ENCODE measurements at regions not wholly inside any gene's neighbourhood (a gene's known extent, or its start where the extent isn't known, plus 50 kb on each side); places are given as distances from the start of the nearest gene placed in this dataset.

DNA sequence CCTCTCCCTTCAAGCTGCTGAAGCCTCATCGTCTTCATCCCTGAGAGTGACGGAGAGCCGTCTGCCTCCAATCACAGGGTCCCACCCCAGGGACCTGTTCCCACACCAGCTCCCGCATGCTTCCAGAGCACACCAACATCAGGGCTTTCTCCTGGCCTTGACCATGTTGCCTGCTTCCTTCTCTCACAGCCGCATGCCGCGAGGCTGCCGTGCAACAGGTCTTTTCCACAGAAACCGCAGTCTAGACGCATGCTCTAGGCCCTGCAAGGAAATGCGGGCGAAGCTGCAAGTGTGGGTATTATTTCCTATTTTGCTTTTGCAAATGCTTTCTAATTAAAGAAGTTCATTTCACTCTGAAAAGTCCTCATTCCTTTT lies 277.8 kb downstream of the EIPR1 start:
- no peak for DNase-seq (ENCODE audit: low read depth)

DNA sequence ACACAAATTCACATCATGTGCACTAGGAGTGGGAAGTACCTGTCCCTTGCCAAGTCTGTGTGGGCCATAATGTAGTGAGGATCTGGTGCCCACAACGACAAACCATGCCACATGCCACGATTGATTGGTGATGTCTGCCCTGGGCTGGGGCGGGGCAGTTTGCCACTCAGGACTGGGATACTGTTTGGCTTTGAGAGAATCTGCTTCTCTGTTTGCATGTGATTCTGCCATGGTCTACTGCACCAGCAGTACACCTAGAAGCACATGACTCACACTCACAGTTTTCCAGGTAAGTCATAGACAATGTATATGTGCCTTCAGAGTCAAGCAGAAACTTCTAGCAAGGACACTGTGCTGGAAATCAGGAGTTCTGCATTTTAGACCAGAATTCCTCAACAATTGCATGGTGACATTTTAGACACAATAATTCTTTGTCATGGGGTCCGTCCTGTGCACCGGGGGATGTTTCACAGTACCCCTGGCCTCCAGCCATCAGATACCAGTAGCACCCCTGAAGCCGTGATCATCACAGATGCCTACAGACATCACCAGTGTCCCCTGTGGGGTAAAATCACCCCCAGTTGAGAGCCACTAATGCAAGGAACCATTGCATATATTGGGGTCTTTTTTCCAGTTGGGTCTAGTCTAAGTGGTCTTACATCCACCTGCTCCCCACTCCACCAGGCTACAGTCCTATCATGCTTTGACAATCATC lies 278.3 kb downstream of the EIPR1 start:
- DNase-seq (ENCODE audit: low read depth): no peak

DNA sequence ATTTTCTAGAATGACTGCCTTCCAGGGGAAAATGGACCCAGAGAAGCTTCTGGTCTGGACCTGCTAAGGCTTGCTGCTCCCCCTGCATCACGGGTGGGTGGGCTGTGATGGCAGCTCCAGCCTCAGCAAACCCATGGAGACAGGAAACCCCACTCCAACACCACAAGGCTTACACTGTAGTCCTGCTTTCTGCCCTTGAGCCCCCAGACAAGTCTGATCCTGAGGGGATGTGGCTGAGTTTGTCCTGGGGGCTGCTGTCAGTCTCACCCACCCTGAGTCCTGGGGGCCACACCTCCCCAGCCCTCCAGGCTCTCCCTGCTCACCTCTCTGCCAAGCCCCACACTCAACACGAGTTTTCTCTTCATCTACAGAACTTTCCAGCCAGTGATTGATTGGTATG lies 279.4 kb downstream of the EIPR1 start:
- DNase-seq (ENCODE audit: low read depth): no peak

DNA sequence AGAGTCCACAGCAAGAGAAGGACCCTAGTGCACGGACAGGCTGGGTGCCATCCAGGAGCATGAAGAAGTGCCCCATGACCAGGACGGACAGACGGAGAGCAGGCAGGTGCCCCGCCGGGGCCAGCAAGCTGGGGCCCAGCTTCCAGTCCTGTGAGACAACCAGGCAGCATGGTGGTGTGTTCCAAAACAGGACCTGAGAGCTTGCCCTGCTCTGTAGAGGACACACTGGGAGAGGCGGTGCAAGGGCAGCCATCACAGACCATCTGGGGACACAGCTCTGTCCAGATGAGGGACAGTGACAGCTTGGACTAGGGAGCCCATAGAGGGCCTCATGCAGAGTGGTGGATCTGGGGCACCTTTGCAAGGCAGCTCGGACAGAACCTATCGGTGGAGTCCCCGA lies 279.8 kb downstream of the EIPR1 start:
- no peak for DNase-seq (ENCODE audit: low read depth)

DNA sequence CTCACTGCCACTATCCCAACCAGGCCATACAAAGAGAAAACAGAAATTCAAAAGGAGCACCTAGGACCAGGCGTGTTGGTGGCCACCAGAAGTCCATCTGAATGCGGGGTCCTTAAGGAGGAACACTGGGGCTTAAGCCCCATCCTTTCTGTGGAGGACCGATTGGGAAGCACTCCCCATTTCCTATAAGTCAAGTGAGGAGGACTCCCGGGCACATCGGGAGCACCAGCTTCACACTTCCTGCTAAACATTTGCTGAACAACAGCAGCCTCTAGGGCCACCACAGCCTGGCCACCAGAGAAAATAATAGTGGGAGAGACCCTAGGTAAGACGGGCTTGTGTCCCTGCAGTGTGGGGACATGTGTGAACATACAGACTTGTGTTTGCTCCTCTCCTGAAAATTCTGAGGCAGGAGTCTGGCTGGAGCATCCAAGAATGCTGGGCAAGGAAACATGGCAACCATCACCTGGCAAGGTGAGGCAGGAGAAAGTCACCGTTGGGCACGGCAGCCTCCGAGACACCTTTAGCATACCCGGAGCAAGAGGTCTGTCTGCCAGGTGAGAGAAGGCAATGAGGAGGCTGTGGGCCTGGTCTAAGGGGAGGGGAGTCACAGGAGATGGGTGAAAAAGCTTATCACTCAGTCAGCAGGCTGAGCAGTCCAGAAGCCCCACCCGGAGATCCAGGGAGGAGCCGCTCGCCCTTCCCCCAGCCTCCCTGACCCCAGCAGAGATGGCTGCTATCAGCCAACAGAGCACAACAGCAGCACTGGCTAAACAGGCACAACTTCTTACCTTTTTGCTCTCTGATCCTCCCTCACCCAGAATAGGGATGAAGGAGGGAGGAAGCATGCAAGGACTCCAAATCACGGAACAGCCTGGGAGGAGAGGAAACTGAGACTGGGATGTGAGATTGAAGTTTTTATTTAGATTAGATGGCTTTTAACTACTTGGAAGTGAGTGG lies 282.3 kb downstream of the EIPR1 start:
- no peak for DNase-seq (ENCODE audit: low read depth)

DNA sequence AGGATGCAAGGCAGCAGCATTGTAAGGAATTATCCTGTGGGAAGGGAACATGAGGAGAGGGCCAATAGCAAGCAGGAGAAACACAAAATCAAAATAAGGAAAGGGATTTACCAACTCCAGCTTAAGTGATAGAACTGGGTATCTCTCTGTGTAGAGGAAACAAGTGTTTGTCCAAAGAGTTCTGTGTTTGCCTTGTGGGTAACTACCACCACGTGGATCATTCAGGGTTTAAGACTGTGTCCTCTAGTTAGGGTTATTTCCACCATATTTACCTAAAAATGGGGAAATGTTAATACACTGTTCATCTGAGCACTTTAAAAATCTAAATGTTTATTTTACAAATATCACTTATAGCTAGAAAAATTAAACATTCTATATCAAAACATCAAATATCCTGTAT lies 283.3 kb downstream of the EIPR1 start:
- no peak for DNase-seq (ENCODE audit: low read depth)

DNA sequence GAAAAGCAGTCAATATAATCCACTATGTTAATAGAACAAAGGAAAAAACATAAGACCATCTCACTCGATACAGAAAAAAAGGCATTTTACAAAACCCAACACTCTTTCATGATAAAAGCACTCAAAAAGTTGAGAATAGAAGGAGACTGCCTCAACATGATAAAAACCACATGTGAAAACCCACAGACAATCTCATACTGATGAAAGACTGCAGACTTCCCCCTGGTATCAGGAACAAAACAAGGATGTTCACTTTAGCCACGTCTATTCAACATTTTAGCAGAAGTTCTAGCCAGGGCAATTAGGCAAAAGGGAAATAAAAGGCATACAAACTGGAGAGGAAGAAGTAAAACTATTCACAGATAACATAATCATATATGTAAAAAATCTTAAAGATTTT lies 285.9 kb downstream of the EIPR1 start:
- no peak for DNase-seq (ENCODE audit: low read depth)

DNA sequence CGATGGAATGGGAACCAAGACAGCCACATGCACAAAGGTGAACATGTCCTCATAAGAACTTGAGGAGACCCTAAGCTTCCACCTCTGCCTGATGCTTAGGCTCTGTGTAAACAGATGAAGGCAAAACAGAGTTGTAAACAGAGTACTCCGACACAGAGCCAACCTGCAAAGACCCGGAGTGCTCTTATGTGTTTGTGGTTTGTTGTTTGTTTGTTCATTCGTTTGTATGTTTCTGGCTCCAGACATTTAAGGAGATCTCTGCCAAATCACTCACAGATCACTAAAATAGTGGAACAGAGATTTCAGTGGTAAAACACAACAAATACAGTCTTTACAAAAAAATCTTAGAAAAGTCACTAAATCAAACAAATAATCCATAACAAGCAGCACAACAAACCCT lies 294.9 kb downstream of the EIPR1 start:
- no peak for DNase-seq (ENCODE audit: low read depth)

DNA sequence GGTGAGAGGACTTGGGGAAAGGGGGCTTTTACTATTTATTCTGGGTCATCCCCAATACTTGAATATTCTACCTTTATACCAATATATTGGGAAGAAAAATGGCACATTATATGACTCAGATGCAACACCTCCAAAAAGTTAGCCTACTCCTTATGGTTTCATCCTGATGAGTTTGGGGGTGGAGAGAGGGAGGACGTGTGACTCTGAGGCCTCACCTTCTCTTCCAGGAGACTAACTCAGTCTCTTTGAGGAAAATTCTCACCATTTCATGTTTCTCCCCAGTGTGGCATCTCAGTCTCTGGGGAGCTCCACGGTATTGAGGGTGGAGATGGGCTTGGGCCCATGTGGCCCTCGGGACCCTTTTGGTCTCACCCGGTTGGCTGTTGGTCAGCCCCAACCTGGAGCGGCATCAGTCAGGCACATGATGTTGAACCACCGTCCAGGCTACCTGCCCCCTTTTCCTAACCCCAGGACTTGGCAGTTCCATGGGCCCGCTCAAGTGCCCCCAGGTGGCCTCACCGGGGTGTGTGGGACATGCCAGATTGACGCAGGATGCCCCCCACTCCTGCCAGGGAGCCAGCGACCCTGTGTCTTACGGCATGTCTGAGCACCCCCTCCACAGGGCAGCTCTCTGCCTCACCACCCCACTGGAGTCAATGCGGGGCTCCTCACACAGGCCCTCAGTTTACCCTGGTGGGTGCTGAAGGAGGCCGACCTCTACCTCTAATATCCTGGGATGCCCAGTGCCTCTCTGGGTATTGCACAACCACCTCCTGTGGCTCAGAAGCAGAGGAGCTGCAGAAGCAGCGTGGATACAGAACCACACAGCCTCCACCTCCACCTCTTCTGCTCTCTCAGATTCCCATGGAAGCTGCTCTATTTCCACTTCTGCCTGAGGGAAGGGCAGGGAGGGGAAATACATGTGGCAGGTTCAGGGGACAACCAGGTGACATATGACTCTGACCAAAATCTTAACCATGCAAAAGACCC lies 297.4 kb downstream of the EIPR1 start:
- DNase-seq (ENCODE audit: low read depth): no peak

DNA sequence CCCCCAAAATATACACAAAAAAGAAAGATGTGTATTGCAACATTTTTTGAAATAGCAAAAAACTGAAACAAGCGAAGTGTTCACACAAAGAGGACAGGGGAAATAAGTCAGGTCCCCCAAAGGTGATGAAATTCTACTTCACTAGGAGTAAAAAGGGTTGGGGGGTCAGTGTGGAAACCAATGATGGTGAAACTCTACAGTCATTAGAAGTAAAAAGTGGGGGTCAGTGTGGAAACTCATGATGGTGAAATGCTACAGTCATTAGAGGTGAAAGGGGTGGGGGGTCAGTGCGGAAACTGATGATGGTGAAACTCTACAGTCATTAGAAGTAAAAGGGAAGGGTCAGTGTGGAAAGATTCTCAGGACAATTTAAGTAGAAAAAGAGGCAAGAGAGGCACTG lies 298.2 kb downstream of the EIPR1 start:
- no peak for DNase-seq (ENCODE audit: low read depth)

DNA sequence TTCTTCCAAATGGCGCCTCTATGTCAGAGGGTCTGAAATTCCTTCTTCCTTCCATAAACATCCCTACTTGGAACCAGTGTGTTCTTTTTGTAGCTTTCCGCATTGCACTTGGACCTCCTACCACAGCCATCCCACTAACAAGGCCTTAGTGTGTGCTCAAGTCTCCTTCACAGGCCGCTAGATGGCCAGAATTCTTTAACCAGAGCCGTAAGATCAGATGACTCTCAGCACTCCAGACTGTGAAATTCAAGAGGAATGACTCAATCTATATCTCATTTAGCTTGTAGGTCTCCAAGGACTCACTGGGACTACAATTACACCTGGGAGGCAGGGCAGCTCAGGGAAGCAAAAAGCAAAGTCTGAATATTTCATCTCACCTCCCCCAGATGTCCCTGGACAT lies 298.9 kb downstream of the EIPR1 start:
- DNase-seq (ENCODE audit: low read depth): no peak

DNA sequence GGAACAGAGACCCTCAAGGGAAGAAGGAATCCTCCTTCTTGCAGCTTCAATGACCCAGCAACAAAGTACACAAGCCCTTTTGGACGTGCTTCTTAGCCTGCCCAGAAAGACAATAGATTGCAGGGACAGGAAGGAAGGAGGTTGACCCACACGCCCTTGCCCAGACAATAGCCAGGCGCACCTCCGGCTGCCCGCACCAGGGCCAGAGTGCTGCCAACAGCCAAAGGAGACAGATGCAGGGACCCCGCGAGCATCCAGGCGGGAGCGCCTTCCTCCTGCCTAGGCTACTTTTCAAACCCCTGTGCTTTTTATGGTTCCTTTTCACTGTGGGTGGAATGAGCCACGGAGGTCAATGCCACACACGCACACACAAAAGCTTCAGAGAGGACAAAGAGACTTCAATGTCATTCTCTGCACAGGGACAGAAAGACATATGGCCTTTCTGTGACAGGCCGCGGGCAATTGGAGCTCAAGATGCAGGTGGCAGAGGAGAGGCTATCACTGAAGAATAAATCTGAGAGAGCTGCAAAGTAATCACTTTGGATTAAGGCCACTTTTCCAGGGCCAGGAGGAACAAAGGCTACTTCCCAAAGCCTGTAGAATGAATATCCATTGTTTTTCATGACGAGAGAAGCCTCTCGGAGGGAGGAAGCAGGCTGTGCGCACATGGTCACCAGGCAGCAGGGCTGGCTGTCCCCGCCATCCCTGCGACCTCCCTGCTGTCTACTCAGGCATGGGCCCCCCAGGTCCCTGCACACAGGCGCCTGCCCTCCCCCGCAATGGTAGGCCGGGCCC lies 300.6 kb downstream of the EIPR1 start:
- no peak for DNase-seq (ENCODE audit: low read depth)

DNA sequence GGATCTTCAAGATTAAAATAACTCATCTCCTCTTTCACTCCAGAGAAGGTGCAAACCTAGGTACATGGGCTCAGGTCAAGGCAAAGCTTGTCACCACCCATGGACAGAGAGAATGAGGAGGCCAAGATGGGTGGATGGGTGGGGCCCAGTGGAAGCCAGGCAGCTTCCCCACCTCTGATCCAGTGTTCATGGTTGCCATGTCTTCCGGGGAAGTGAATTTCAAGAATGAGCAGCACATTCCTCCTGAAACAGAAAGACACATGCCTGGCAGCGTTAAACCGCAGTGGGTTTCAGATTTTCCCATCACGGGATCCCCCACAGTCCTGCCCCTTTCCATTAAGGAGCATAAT lies 301.7 kb downstream of the EIPR1 start:
- DNase-seq (ENCODE audit: low read depth): no peak

DNA sequence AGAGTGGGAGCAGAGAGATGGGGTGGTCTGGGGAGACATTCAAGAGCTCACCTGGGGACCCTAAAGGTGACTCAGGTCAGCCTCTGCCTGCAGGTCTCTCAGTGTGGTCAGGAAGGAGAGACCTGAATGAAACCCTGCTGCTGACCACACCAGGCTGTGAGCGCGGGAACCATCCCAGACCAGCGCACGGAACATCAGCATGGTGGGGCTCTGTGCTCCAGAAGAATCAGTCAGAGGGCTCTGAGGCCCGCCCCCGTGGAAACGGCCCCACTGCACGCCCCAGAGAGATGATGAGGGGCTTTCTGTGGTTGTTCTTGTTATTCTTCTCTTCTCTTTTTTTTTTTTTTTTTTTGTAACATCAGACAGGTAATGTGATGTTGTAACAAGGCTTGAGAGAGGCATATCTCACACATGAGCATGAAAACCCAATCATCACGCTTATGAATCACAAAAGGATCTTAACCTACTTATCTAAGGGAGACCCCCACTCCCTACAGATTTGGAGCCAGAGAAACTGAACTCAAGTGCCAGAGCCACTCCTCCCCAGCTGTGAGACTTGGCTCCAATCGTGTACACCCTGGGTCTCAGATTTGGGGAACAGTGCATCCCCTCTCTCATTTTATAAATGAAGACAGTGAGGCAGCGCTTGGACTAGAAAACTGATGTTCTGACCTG lies 302.2 kb downstream of the EIPR1 start:
- DNase-seq (ENCODE audit: low read depth): no peak

DNA sequence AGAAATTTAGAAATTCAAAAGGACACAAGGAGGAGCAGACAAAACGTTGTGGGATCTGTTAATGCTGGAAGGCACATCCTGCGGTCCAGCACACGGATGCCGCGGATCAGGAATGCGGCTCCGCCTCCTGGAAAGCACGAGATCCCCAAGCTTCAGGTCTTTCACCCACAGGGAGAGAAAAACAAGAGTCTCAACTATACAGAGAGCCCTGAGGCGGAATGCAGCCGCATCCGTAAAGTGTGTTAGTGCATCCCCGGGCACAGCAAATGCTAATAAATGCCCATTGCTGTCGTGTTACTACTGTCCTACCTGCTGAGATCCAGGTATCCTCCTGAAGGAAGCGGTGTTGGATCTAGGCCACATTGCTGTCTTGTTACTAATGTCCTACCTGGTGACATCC lies 303.9 kb downstream of the EIPR1 start:
- DNase-seq (ENCODE audit: low read depth): no peak

DNA sequence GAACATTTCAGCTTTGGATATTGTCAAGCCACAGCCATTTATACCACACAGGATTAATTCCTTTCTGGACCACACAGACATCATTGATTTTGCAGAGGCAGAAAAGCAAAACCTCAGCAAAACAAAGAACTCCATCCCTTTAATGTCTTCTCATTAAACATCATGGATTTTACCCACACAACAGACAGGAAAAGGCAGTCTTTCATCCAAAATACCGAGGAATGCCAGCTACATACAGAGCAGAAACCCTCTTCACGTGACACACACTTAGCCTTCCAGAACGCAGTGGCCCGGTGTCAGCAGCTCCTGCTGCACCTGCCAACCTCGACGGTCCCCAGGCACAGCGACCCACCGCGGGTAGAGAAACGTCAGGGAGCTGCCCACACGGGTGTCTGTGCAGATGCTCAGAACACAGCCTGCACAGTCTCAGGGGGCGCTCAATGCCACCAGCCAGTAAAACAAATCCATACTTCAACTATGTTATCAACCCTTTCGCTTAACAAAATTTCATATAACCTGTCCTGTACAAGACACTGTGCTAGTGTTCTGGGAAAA lies 304.5 kb downstream of the EIPR1 start:
- DNase-seq (ENCODE audit: low read depth): no peak

DNA sequence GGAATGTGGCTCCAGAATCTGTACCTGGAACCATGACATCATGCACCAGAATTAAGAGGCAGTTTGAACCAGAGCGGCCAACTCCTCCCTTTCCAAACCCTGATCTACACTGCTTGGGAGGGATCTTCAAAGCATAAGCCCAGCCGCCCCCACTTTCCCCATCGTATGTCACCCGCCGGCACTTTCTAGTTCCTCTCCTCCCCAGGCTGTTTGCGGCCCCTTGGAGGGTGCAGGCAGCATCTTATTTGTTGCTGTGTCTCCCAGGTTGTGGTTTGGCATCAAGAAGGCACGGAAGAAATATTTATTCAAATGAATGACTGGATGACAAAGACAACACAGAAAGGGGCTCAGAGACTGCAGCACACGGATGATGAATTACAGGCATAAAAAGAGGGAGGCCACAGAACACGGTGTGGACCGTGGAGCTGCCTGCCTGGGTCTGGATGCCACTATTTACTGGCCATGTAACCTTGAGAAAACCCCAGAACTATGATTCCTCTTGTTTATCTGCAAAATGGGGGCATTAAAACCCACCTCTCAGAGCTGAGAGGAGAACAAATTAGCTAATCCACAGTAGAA lies 305.8 kb downstream of the EIPR1 start:
- no peak for DNase-seq (ENCODE audit: low read depth)

DNA sequence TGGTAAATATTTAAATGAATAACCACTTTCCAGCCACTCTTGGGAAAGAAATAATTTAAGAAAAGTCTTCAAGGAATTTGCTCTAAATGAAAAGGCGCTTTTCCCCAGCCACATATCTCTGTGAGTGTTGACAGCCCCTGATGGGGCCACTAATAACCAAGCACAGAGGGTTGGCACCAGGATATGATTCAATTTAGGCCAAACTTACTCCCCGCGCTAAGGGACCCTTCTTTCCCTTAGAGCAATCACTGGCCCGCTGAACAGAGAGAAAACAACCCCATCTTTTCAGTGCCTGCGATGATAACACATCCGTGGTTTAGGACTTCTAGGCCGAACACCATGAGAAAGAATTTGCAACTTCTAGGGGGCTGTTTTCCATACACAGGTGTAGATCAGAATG lies 310.8 kb downstream of the EIPR1 start:
- DNase-seq (ENCODE audit: low read depth): no peak

DNA sequence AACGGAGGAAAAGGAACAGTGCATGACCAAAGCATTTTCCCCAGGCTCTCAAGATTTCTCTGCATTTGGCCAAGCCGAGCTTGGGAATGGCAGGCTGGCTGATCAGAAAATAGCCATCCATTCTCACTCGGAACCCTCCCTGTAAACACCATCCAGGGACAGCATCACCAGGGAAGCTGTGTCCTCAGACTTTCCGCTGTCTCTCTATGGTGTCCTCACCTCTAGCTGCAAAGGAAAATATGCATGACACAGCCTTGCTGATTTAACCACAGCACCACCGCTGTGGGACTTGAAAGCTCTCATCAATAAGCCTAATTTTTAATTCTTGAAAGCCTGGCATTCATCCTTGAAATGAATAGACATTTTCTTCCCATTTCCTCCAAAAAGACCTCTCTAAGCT lies 311.7 kb downstream of the EIPR1 start:
- no peak for DNase-seq (ENCODE audit: low read depth)
